Thyroid gland (tissue), 4 donors: ENCODE measurements at regions not wholly inside any gene's neighbourhood (a gene's known extent, or its start where the extent isn't known, plus 50 kb on each side); places are given as distances from the start of the nearest gene placed in this dataset.

Source experiments
- DNase-seq, 2 donors: peaks; one replicate each; pipeline ENCODE4 v3.0.0-alpha.2; 2019
- H3K27ac ChIP-seq, 3 donors: fragments of 200-600 bp; sonication (generic); 1 replicate in 2 of 3; 2 replicates in 1 of 3; pipeline ENCODE4 v1.5.1; 2016 to 2019; ENCODE audit warnings: mild to moderate bottlenecking in 1 of 3, moderate library complexity in 1 of 3
- H3K27me3 ChIP-seq: fragments of 200-600 bp; sonication (generic); one replicate; pipeline ENCODE4 v1.5.1; 2019
- H3K36me3 ChIP-seq, 2 donors: fragments of 200-600 bp; sonication (generic); one replicate each; pipeline ENCODE4 v1.5.1; 2016 to 2019
- H3K4me1 ChIP-seq, 2 donors: fragments of 200-600 bp; sonication (generic); one replicate each; pipeline ENCODE4 v1.5.1; 2017 to 2019
- H3K4me3 ChIP-seq, 3 donors: fragments of 200-600 bp; sonication (generic); replicated peaks in 1 of 3; 1 replicate in 2 of 3; 2 replicates in 1 of 3; pipeline ENCODE4 v1.5.1; 2016; ENCODE audit warnings: mild to moderate bottlenecking in 1 of 3
- H3K9me3 ChIP-seq: fragments of 200-600 bp; sonication (generic); one replicate; pipeline ENCODE4 v1.5.1; 2017
- POLR2A ChIP-seq, 2 donors: fragments of 450-650 bp; IDR thresholded peaks; one replicate each; pipeline ENCODE4 v1.6.1; 2017; ENCODE audit warnings: antibody characterized with exemption in 2 of 2, mild to moderate bottlenecking in 2 of 2, moderate library complexity in 1 of 2
- intact Hi-C: fragments of 100-400 bp; cut with DNase I; formaldehyde crosslinking; loops from one replicate; pipeline ENCODE4 v1.15.1; 2023
- TF ChIP-seq, protein P1 (sequence below), 6 experiments: fragments of 200-600 bp in 3 of 6; fragments of 450-650 bp in 3 of 6; sonication (generic) in 3 of 6; IDR thresholded peaks; one replicate each; pipeline ENCODE4 v1.5.1; 2016 to 2019; ENCODE audit warnings: antibody characterized with exemption in 6 of 6, mild to moderate bottlenecking in 2 of 6, inconsistent platforms in 1 of 6, moderate library complexity in 1 of 6

DNA sequence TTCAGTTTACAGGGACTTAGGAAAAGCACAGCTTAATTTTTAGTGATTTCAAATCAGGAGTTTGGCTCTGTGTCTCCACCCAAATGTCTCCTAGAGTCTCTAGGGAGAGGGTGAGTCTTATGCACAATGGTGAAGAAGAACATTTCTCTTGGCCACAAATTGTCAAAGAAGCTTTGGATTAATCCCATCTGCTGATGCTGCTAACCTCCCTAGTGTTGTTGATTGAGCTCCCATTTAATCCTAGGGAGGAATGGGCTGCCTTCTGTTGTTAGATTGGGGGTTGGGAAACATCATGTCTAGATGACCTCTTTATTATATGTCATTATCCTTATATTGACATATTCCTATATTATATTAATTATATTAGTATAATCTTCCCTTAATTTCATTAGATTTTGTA is 50.0 kb upstream of the PASD1 start:
- no peak for DNase-seq
- H3K4me3 ChIP-seq = no peak overlapping the region
- no peak for TF ChIP-seq POLR2A (IDR thresholded peaks at IDR 0.05)
- TF ChIP-seq, protein P1, sequence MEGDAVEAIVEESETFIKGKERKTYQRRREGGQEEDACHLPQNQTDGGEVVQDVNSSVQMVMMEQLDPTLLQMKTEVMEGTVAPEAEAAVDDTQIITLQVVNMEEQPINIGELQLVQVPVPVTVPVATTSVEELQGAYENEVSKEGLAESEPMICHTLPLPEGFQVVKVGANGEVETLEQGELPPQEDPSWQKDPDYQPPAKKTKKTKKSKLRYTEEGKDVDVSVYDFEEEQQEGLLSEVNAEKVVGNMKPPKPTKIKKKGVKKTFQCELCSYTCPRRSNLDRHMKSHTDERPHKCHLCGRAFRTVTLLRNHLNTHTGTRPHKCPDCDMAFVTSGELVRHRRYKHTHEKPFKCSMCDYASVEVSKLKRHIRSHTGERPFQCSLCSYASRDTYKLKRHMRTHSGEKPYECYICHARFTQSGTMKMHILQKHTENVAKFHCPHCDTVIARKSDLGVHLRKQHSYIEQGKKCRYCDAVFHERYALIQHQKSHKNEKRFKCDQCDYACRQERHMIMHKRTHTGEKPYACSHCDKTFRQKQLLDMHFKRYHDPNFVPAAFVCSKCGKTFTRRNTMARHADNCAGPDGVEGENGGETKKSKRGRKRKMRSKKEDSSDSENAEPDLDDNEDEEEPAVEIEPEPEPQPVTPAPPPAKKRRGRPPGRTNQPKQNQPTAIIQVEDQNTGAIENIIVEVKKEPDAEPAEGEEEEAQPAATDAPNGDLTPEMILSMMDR (IDR thresholded peaks at IDR 0.05) = no peak
- no peaks in the 10 kb centered on the region for H3K36me3 ChIP-seq
- no peak overlapping the region for H3K27ac ChIP-seq
- H3K27me3 ChIP-seq = no peaks in the 10 kb centered on the region
- intact Hi-C loops = no loop called here
- no peaks in the 10 kb centered on the region for H3K4me1 ChIP-seq
- no peaks in the 10 kb centered on the region for H3K9me3 ChIP-seq
